Astrocyte (in vitro differentiated cells and primary cell): ENCODE measurements at regions not wholly inside any gene's neighbourhood (a gene's known extent, or its start where the extent isn't known, plus 50 kb on each side); places are given as distances from the start of the nearest gene placed in this dataset.

Experiments used
- DNase-seq: peaks from one replicate; pipeline ENCODE4 v3.0.0-alpha.2; 2010; ENCODE audit warnings: low read depth
- FAIRE-seq: peaks from 2 replicates; lab custom pipeline; 2011; peaks lifted over from hg19 to GRCh38; lab: Jason Lieb, UNC
- H2AFZ ChIP-seq: 2 replicates; pipeline ENCODE4 v1.6.0; 2012; ENCODE audit warnings: low read depth, low read length, inconsistent platforms
- H3K27ac ChIP-seq: 2 replicates; pipeline ENCODE4 v1.5.1; 2011; ENCODE audit warnings: low read depth, low read length, inconsistent platforms
- H3K27me3 ChIP-seq: 2 replicates; pipeline ENCODE4 v1.6.0; 2011; ENCODE audit warnings: low read length, inconsistent platforms; ENCODE audit not compliant: insufficient read depth
- H3K36me3 ChIP-seq: 2 replicates; pipeline ENCODE4 v1.5.1; 2011; ENCODE audit warnings: low read length, inconsistent platforms; ENCODE audit not compliant: insufficient read depth
- H3K4me1 ChIP-seq: 2 replicates; pipeline ENCODE4 v1.5.1; 2011; ENCODE audit warnings: low read length, inconsistent platforms; ENCODE audit not compliant: insufficient read depth
- H3K4me2 ChIP-seq: 2 replicates; pipeline ENCODE4 v1.6.0; 2012; ENCODE audit warnings: low read length, inconsistent platforms
- H3K4me3 ChIP-seq: 2 replicates; pipeline ENCODE4 v1.5.1; 2011; ENCODE audit warnings: low read depth, mild to moderate bottlenecking, low read length, inconsistent platforms; ENCODE audit not compliant: insufficient read depth
- H3K79me2 ChIP-seq: 2 replicates; pipeline ENCODE4 v1.6.0; 2012; ENCODE audit warnings: mild to moderate bottlenecking, low read length, inconsistent platforms; ENCODE audit not compliant: insufficient read depth
- H3K9ac ChIP-seq: 2 replicates; pipeline ENCODE4 v1.6.0; 2012; ENCODE audit warnings: mild to moderate bottlenecking, low read length, inconsistent platforms
- H3K9me3 ChIP-seq: 2 replicates; pipeline ENCODE4 v1.5.1; 2012; ENCODE audit warnings: low read depth, mild to moderate bottlenecking, low read length, inconsistent platforms; ENCODE audit not compliant: insufficient read depth
- H4K20me1 ChIP-seq: 2 replicates; pipeline ENCODE4 v1.6.0; 2012; ENCODE audit warnings: low read length, inconsistent platforms; ENCODE audit not compliant: insufficient read depth
- H3K27ac Mint-ChIP-seq: one replicate; pipeline ENCODE4 v1.8.0; 2021; ENCODE audit warnings: mild to moderate bottlenecking, mixed read lengths; ENCODE audit not compliant: unreplicated experiment
- H3K27me3 Mint-ChIP-seq: one replicate; pipeline ENCODE4 v1.8.0; 2021; ENCODE audit warnings: low read depth, mixed read lengths; ENCODE audit not compliant: unreplicated experiment
- H3K36me3 Mint-ChIP-seq: one replicate; pipeline ENCODE4 v1.8.0; 2021; ENCODE audit warnings: low read depth, mixed read lengths; ENCODE audit not compliant: unreplicated experiment
- H3K4me1 Mint-ChIP-seq: one replicate; pipeline ENCODE4 v1.8.0; 2021; ENCODE audit warnings: low read depth, mixed read lengths; ENCODE audit not compliant: unreplicated experiment
- H3K4me3 Mint-ChIP-seq: one replicate; pipeline ENCODE4 v1.8.0; 2021; ENCODE audit warnings: mild to moderate bottlenecking, moderate library complexity, mixed read lengths; ENCODE audit not compliant: unreplicated experiment
- H3K9me3 Mint-ChIP-seq: one replicate; pipeline ENCODE4 v1.8.0; 2021; ENCODE audit warnings: mild to moderate bottlenecking, mixed read lengths; ENCODE audit not compliant: unreplicated experiment
- EZH2 ChIP-seq: IDR thresholded peaks from 2 replicates; pipeline ENCODE4 v1.6.1; 2012; ENCODE audit warnings: mild to moderate bottlenecking, low read length, inconsistent platforms; ENCODE audit not compliant: insufficient read depth
- TF ChIP-seq, protein P1 (sequence below): IDR thresholded peaks from 2 replicates; pipeline ENCODE4 v1.5.1; 2011; ENCODE audit warnings: low read depth, mild to moderate bottlenecking, inconsistent platforms, low read length, moderate library complexity; ENCODE audit not compliant: insufficient read depth

GRCh38 chr2:8496079-8496478 lies 185.8 kb upstream of the ID2 start:
- no peaks in the 10 kb centered on the region for H3K27me3 ChIP-seq

GRCh38 chr2:8496617-8497016 lies 185.2 kb upstream of the ID2 start:
- no peaks in the 10 kb centered on the region for H3K27me3 ChIP-seq
- H3K4me3 ChIP-seq: no peak overlapping the region
- FAIRE-seq (no peak), DNase-seq (no peak)
- Mint-ChIP-seq H3K27me3 (peaks cover 26% of the 10 kb centered on the region), H3K36me3 (no peaks in the 10 kb centered on the region), H3K9me3 (no peaks in the 10 kb centered on the region), H3K4me3 (no peak overlapping the region), H3K27ac (no peak overlapping the region), H3K4me1 (peaks cover 4% of the 10 kb centered on the region)
- no peaks in the 10 kb centered on the region for H3K4me1 ChIP-seq
- H3K36me3 ChIP-seq: no peaks in the 10 kb centered on the region
- no peaks in the 10 kb centered on the region for H3K9me3 ChIP-seq
- no peaks in the 10 kb centered on the region for H3K79me2 ChIP-seq
- no peak overlapping the region for H3K27ac ChIP-seq
- no peak overlapping the region for H3K4me2 ChIP-seq
- no peak overlapping the region for H2AFZ ChIP-seq
- H3K9ac ChIP-seq: no peak overlapping the region
- TF ChIP-seq EZH2: no peak
- TF ChIP-seq, protein P1, sequence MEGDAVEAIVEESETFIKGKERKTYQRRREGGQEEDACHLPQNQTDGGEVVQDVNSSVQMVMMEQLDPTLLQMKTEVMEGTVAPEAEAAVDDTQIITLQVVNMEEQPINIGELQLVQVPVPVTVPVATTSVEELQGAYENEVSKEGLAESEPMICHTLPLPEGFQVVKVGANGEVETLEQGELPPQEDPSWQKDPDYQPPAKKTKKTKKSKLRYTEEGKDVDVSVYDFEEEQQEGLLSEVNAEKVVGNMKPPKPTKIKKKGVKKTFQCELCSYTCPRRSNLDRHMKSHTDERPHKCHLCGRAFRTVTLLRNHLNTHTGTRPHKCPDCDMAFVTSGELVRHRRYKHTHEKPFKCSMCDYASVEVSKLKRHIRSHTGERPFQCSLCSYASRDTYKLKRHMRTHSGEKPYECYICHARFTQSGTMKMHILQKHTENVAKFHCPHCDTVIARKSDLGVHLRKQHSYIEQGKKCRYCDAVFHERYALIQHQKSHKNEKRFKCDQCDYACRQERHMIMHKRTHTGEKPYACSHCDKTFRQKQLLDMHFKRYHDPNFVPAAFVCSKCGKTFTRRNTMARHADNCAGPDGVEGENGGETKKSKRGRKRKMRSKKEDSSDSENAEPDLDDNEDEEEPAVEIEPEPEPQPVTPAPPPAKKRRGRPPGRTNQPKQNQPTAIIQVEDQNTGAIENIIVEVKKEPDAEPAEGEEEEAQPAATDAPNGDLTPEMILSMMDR: no peak
- no peaks in the 10 kb centered on the region for H4K20me1 ChIP-seq

More at GRCh38 chr2:8496079-8496478, 185.8 kb upstream of the ID2 start:
- no peak for FAIRE-seq
- no peak for DNase-seq
- no peak overlapping the region for H3K27ac Mint-ChIP-seq
- no peak overlapping the region for H3K27ac ChIP-seq
- H3K36me3 Mint-ChIP-seq: no peaks in the 10 kb centered on the region
- H4K20me1 ChIP-seq: no peaks in the 10 kb centered on the region
- H2AFZ ChIP-seq: no peak overlapping the region
- H3K4me1 ChIP-seq: no peaks in the 10 kb centered on the region
- H3K4me3 Mint-ChIP-seq: no peak overlapping the region
- TF ChIP-seq, protein P1: no peak
- TF ChIP-seq EZH2: no peak
- H3K4me3 ChIP-seq: no peak overlapping the region
- no peaks in the 10 kb centered on the region for H3K79me2 ChIP-seq
- no peaks in the 10 kb centered on the region for H3K9me3 ChIP-seq
- no peak overlapping the region for H3K4me2 ChIP-seq
- no peaks in the 10 kb centered on the region for H3K9me3 Mint-ChIP-seq
- peaks cover 30% of the 10 kb centered on the region for H3K27me3 Mint-ChIP-seq
- H3K36me3 ChIP-seq: no peaks in the 10 kb centered on the region
- H3K9ac ChIP-seq: no peak overlapping the region
- peaks cover 4% of the 10 kb centered on the region for H3K4me1 Mint-ChIP-seq

- no peaks in the 10 kb centered on the region for H3K9me3 Mint-ChIP-seq
- H3K27ac Mint-ChIP-seq: no peak overlapping the region
- Histone ChIP-seq H2AFZ (no peak overlapping the region), H3K36me3 (no peaks in the 10 kb centered on the region), H3K4me2 (no peak overlapping the region), H3K27me3 (no peaks in the 10 kb centered on the region), H3K27ac (no peak overlapping the region), H3K79me2 (no peaks in the 10 kb centered on the region), H3K4me1 (no peaks in the 10 kb centered on the region), H3K4me3 (no peak overlapping the region), H4K20me1 (no peaks in the 10 kb centered on the region), H3K9ac (no peak overlapping the region), H3K9me3 (no peaks in the 10 kb centered on the region)
- H3K27me3 Mint-ChIP-seq: peaks cover 29% of the 10 kb centered on the region
- H3K36me3 Mint-ChIP-seq: no peaks in the 10 kb centered on the region
- TF ChIP-seq EZH2: no peak
- TF ChIP-seq, protein P1: no peak
- peaks cover 4% of the 10 kb centered on the region for H3K4me1 Mint-ChIP-seq
- no peak overlapping the region for H3K4me3 Mint-ChIP-seq
- FAIRE-seq (no peak), DNase-seq (no peak)
Measured at GRCh38 chr2:8498994-8499393, 182.9 kb upstream of the ID2 start.
